ENCODE measurements at regions not wholly inside any gene's neighbourhood (a gene's known extent, or its start where the extent isn't known, plus 50 kb on each side); places are given as distances from the start of the nearest gene placed in this dataset.

DNA sequence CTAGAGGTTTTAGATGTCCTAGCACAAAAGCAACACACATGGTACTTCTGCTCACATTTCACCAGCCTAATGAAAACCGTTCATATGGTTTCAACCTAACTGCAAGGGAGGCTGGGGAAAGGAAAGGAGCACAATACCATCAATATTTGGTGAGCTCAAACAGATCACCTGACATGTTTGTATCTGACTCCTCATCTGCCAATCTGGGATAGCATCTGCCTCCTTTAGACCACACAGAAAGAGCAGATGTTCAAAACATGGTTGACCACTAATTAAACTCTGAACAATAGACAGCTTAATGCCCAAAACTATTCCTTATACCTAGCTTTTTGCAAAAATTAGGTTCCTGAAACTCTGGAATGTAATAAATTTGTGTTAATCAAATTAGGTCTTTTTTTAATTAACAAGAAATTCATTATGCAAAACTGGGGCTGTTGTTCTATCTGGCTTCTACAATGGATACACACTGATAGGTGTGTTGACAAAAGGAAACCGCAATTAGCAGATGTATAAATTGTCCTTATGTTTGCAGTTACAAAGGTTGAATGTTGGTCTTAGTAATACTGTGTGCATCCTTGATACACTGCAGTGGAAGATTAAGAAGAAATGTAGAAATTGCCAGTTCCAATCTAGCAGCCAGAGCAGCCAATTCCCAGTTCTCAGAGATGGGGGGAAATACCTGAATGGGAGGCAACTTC lies 89.3 kb downstream of the DUSP6 start:
- TF ChIP-seq TAF1 (IDR thresholded peaks at IDR 0.05; ENCODE audit: low read depth) (no peak), EP300 (IDR thresholded peaks at IDR 0.05; ENCODE audit: borderline replicate concordance) (no peak), CREB1 (IDR thresholded peaks at IDR 0.05; ENCODE audit: low read depth) (no peak), FOXM1 (IDR thresholded peaks at IDR 0.05; ENCODE audit: borderline replicate concordance, low read depth) (no peak), TCF12 (IDR thresholded peaks at IDR 0.05; ENCODE audit: low read depth) (no peak)
- TF ChIP-seq, protein P1, sequence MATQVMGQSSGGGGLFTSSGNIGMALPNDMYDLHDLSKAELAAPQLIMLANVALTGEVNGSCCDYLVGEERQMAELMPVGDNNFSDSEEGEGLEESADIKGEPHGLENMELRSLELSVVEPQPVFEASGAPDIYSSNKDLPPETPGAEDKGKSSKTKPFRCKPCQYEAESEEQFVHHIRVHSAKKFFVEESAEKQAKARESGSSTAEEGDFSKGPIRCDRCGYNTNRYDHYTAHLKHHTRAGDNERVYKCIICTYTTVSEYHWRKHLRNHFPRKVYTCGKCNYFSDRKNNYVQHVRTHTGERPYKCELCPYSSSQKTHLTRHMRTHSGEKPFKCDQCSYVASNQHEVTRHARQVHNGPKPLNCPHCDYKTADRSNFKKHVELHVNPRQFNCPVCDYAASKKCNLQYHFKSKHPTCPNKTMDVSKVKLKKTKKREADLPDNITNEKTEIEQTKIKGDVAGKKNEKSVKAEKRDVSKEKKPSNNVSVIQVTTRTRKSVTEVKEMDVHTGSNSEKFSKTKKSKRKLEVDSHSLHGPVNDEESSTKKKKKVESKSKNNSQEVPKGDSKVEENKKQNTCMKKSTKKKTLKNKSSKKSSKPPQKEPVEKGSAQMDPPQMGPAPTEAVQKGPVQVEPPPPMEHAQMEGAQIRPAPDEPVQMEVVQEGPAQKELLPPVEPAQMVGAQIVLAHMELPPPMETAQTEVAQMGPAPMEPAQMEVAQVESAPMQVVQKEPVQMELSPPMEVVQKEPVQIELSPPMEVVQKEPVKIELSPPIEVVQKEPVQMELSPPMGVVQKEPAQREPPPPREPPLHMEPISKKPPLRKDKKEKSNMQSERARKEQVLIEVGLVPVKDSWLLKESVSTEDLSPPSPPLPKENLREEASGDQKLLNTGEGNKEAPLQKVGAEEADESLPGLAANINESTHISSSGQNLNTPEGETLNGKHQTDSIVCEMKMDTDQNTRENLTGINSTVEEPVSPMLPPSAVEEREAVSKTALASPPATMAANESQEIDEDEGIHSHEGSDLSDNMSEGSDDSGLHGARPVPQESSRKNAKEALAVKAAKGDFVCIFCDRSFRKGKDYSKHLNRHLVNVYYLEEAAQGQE (IDR thresholded peaks at IDR 0.05; ENCODE audit: low read depth), result no peak
